ENCODE measurements at regions not wholly inside any gene's neighbourhood (a gene's known extent, or its start where the extent isn't known, plus 50 kb on each side); places are given as distances from the start of the nearest gene placed in this dataset.
"Not testable (repeated sequence)": the region's sequence is repeated elsewhere in the genome, so short reads cannot be mapped to it uniquely, and the experiment has no call there.

DNA sequence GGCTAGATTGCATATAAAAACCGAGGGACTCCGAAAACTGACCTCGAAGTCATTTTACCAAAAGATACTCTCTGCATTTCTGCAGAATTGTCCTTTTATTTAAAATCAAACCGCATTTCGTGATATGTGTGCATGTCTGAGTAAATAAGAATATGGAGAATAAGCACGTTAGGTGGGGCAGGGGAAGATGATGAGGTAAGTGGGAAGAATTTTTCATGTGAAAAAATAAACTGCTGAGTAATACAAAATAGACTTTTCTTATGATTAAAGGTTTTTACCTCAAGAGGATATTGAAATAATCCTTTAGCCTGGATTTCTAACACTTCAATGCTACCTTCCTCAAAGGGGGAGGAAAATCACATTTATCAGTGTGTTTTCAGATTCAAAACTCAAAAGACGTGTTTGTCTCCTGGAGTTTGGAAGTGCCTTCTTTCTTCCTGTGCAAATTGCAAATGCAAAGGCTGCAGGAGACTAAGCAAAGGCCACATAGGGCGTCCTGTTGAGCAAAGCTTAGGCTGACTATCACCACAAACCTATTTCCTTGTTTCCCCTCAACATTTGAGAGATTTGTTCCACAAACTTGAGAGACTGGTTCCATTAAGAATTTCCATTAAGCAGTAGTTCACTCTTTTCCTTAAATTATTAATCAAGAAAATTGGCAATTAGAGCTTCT lies 813.5 kb downstream of the MCTP2 start:
- DNase-seq (ENCODE audit: extremely low read depth in 1 of 2, low read depth in 1 of 2) = no peak

DNA sequence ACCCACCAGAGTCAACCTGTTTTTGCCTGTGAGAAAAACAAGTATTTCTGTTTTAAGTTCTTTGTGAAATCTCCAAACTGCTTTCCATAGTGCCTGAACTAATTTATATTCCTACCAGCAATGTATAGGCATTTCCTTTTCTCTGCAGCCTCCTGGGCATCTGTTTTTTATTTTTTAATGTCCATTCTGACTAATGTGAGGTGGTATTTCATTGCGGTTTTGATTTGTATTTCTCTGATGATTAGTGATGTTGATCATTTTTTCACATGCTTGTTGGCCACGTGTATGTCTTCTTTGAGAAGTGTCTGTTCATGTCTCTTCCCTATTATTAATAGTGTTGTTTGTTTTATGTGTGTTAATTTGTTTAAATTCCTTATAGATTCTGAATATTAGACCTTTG lies 820.5 kb downstream of the MCTP2 start:
- no peak for DNase-seq (ENCODE audit: extremely low read depth in 1 of 2, low read depth in 1 of 2)

DNA sequence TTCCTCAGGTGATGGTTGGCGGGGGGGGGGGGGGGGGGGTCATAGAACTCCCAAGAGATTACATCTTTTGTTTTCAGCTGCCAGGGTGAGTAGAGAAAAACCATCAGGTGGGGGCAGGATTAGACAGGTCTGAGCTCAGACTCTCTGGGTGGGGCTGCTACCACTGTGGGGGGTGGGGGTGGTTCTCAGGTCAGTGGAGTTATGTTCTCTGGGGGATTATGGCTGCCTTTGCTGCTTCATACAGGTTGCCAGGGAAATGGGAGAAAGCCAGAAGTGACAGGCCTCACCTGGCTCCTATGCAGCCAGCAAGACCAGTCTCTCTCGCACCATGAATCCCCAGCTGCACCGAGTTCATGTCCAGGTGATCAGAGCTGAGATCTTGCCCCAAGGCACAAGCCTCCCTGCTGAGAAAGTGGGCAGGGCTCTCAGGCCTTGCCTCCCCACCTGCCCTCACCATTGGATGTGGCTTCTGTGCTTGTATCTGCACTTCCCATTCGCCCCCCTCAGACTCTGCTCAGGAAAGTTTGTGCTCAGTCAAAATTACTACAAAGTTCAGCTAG lies 828.1 kb downstream of the MCTP2 start:
- DNase-seq (ENCODE audit: extremely low read depth in 1 of 2, low read depth in 1 of 2) = no peak

DNA sequence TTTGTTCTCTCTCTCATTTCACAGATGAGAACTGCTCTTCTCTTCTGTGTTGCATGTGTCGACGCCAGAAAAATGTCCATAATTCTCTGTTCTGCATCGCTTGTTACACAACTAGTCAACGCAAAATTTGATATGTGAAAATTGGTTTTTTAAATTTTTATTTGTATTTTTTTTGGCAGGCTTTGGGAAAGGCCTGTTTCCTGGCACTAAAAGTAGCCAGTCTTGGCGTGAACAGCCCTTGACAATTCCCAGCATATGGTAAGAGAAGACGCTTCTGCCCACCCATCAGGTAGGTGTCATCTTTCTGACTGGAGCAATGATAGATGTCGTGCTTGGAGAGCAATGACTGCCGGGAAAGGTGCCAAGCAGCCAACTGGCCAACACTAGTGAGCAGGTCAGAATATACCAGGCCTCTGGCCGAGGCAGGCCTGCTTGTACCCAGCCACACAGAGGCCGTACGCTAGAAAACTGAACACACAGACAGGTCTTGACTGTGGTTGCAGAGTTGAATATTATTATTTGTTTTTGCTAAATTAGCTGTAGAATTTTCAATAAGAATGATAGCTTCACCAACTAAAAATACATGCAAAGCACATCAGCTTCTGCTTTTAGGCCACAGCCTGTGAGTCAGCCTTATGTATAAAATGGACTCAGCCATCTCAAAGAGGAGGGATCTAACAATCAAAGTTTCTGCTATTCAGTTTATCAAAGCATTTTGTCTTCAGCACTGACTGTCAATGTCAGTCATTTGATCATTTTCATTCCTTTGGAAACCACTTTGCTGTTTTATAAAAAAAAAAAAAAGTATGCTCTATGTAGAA lies 837.5 kb downstream of the MCTP2 start:
- DNase-seq (ENCODE audit: extremely low read depth in 1 of 2, low read depth in 1 of 2) = no peak

DNA sequence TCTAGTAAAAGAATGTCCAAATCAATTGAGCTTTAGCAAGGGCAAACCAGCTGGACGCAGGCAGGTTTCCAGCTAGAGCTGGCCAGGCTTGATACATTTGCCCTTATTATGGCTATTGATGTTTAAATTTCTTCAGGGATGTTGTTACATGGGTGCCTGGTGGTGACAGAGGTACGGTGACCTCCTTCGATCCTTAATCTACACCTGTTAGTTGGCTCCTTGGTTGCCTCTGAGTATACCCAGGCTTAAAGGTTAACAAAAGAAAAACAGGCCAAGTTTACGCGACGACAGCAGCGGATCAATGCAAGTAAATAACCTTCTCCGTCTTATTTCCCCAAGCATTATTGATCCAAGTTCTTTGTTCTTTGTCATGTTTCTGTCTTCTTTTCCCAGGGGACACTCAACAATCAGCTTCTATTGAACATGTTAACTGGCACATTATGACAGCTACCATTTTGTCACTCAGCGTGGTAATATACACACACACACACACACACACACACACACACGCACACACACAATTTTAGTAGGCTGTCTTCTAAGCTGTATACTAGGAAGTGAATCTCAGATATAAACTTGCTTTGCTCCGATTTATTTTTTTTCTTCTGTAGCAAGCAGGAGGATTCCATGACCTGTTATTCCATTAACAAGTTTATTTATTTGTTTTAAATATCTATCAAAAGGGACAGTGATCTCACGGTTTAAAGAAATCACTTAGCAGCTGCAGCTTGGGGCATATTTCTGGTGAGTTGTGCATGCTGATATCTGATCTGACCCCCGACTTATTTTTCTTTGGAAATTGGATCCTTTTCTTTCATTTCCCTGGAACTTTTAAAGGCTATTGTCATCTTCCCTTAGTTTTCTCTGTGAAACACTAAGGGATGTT lies 844.7 kb downstream of the MCTP2 start:
- DNase-seq (ENCODE audit: extremely low read depth in 1 of 2, low read depth in 1 of 2) = no peak

DNA sequence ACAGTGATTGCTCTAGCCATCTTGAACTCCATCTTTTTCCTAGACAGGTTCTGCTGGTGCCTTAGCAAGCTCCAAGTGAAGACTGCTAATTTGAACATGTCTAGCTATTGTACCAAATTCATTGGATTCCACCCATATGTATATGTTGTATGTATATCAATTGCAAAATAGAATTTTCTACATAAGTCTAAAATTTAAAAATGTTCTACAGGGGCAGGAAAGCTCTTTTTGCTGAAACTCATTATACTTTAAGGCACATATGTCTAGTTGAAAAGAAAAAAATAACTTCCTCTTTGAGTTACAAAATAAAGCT lies 845.3 kb downstream of the MCTP2 start:
- DNase-seq (ENCODE audit: extremely low read depth in 1 of 2, low read depth in 1 of 2) = no peak

DNA sequence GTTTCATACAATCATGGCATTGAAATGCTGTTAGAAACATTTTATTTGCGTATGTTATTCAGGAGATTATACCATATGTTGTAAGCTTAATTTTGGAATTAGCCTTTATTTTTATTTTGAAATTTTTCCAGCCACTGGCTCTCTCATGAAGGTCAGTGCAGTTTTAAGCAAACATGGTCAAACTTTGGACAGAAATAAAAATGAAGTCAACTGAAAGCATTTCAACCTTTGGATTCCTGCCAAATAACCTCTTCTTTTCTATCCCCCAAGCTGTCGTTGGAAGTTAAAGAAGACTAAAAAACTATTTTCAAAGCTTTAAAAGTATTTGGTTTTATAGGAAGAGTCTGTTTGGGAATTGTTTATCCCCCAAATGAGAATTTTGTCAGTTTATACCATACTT lies 846.6 kb downstream of the MCTP2 start:
- no peak for DNase-seq (ENCODE audit: extremely low read depth in 1 of 2, low read depth in 1 of 2)

DNA sequence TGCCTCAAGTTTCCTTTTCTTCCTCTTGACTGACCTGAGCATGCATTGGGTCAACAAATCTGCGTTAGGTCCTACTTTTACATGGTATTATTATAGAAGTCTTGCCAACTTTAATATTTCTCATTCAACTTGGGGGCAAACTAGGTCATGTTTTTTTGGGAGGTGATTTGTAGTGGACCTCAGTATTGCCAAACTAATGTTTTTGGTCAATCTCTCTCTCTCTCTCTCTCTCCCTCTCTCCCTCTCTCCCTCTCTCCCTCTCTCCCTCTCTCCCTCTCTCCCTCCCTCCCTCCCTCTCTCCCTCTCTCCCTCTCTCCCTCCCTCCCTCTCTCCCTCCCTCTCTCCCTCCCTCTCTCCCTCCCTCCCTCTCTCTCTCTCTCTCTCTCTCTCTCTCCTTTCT lies 848.9 kb downstream of the MCTP2 start:
- DNase-seq (ENCODE audit: extremely low read depth in 1 of 2, low read depth in 1 of 2) = not testable (repeated sequence)

DNA sequence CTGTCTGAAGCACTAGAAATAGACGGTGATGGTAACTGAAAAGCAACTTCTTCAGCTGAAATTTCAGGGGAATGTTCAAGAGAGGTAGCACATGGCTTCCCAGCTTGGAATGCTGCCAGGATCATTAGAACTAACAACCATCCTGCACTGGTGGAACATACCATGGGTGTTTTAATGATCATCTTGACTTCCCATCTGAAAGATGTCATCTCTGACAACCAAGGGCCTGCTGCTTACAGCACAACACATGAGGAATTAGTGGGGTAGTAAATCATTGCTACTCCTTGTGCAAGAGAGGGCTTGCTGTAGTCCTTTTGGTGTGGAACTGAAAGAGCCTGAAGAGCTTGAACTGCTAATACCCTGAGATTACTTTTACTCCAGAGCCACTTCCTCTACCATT lies 853.7 kb downstream of the MCTP2 start:
- DNase-seq (ENCODE audit: extremely low read depth in 1 of 2, low read depth in 1 of 2) = no peak

DNA sequence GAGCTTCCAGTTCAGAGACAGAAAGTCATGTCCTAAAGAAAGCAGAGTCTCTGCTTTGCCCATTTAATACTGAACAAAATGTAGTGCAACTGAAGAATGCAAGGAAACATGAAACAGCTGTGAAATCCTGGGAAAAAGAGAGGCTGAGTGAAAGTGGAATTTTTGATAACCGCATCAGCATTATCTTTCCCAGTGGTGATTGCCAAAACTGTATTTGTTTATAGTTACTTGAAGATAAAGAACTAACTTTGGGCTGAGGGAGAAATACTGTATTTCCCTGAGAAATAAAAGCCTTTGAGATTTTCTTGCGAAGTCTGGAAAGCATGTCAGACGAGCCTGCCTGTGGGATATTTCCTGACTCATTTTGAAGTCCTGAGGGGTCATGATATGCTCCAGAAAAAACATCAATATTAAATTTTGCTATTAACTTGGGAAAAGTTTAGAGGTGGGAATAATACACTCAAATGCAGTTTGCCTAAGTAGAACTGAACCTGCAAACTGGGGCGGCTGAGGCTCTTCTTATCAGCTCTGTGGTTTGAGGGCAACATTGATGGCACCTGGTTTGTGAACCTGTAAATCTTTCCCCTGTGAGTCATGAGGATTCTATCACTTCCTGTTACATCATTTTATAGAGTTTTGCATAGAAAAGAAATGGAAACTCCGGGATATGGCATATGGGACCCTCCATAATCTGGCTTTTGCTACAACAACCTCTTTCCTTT lies 855.3 kb downstream of the MCTP2 start:
- no peak for DNase-seq (ENCODE audit: extremely low read depth in 1 of 2, low read depth in 1 of 2)

DNA sequence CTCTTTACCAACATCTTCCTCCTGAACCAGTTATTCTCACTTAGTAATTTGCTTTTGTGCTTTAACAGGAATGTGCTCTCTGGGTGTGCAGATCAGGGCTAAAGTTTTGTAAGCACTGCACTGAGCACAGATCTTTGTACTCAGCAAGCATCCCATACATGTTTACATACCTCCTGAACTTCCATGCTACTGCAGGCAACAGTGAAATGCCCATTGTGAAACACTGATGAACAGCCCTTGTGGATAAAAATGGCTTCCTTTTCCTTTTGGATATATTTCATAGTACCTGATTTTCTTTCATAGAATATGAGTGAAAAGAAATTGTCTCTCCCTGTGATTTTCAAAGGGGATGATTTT lies 855.9 kb downstream of the MCTP2 start:
- no peak for DNase-seq (ENCODE audit: extremely low read depth in 1 of 2, low read depth in 1 of 2)

DNA sequence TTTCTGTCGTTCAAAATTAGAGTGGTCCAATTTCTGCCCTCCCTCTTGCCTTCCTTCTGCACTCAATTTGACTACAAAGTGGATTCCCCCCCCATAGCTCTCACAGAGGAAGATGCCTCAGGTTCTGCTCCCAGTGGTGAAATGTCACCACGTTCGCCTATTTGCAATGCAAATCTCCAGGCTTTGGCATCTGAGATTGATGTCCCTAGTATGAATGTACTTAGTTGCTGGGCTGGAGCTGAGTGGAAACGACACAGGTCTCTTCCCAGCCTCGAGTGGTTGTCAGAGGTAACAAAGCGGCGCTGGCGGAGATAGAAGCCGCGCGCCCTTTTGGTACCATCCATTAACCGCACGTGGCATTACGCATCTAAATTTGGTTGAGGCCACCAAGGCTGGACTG lies 860.1 kb downstream of the MCTP2 start:
- DNase-seq (ENCODE audit: extremely low read depth in 1 of 2, low read depth in 1 of 2) = no peak

DNA sequence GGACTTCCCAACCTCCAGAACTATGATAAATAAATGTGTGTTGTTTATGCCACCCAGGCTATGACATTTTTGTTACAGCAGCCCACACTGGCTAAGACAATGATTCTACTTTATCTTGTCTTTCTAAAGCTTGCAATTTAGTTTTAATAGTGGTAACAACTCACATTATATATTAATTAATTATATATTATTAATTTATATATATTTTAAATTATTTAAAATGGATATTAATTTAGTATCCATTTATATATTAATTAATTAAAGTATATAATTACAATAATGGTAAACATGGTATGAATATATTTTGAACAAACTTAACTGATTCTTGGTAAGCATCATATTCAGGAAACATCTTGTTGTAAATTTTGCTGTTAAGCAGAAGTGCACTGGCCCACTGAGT lies 863.9 kb downstream of the MCTP2 start:
- no peak for DNase-seq (ENCODE audit: extremely low read depth in 1 of 2, low read depth in 1 of 2)

DNA sequence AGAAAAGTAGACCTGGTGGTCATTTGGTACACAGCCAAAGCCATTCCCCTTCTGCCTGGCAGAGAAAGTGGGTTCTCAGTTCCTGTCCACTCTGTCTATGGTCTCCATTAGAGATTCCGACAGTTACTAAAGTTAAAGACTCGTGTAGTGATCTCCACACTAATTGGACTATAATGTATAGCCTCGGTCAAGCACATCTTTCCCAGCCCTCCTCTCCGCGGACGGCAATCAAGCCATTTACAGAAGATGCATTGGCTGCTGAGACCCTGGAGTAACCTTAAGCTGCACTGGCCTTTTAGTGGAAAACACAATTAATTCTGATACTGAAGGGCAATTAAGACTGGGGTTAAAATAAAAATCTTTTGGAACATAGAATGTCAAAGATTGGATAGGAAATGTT lies 865.3 kb downstream of the MCTP2 start:
- DNase-seq (ENCODE audit: extremely low read depth in 1 of 2, low read depth in 1 of 2) = no peak

DNA sequence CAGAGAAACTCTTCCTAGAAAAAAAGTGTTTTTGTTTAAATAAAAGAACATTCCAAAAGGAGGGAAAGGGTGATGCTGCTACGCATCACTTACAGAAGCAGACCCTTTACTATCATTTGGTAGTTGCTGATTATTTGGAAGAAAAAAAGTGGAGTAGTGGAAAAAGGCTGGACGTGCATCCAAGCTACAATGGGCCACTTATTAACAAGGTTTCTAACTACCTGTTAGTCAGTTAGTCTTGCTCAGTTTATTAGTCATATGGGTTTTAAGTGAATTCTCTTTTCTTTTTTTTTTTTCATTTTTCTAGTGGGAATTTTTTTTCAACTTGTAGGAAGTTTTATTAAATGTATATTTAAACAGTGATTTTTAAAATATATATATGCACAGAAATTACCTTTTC lies 866.0 kb downstream of the MCTP2 start:
- no peak for DNase-seq (ENCODE audit: extremely low read depth in 1 of 2, low read depth in 1 of 2)

DNA sequence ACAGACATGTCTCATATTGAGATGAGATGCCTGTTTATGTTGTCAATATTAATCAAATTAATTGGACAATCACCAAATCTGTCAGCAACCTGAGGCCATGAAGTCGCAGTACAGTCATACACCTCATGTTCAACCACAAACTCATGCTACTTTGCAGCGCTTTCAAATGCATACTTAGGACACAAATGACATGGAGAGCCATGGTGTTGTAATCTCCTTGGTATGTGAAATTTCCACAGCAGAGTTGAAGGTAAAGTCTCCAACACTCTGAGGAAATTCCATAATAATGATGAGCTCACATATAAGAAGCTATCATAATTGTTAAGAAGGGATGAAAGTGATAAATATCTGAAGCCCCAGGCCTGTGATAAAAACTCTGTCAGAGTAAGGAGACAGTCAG lies 873.9 kb downstream of the MCTP2 start:
- no peak for DNase-seq (ENCODE audit: extremely low read depth in 1 of 2, low read depth in 1 of 2)

DNA sequence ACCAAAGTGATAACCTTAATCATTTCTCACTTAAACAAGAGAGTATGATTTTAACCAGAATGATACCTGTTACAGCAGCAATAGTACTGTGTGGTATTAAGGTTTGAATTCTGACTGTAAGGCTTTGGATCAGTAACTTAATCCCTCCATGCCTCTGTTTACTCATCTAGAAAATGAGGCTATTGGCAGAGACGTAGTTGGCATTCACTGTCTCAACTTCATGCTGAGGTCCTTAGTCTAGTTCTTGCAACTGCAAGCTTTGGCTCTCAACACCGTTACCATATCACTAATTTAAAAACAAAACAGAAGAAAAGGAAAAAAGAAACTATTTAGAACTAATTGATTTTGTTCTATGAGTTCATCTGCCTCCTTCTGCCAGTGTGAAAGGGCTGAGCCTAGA lies 875.4 kb downstream of the MCTP2 start:
- no peak for DNase-seq (ENCODE audit: extremely low read depth in 1 of 2, low read depth in 1 of 2)

DNA sequence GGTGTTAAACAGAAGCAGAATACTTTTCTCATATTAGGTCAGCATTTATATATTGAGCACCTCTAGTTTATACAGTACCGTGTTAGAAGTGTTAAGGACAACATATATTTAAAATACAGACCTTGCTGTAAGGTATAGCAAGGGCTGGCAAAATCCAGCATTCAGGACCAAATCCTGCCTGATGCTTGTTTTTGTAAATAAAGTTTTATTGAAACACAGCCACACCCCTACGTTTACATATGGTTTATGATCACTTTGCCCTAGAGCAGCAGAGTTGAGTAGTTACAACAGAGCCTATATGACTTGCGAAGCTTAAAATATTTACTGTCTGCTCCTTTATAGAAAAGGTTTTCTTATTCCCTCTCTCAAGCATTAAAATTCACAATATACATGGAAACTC lies 877.3 kb downstream of the MCTP2 start:
- no peak for DNase-seq (ENCODE audit: extremely low read depth in 1 of 2, low read depth in 1 of 2)

DNA sequence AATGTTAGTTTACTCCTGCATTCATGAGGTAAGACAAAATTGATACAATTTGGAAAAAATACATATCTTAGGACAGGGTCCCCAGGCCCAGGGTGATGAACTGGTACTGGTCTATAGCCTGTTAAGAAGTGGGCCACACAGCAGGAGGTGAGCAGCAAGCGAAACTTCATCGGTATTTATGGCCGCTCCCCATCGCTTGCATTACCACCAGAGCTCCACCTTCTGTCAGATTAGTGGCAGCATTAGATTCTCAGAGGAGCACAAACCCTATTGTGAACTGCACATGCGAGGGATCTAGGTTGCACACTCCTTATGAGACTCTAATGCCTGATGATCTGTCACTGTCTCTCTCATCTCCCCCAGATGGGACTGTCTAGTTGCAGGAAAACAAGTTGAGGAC lies 880.6 kb downstream of the MCTP2 start:
- no peak for DNase-seq (ENCODE audit: extremely low read depth in 1 of 2, low read depth in 1 of 2)

DNA sequence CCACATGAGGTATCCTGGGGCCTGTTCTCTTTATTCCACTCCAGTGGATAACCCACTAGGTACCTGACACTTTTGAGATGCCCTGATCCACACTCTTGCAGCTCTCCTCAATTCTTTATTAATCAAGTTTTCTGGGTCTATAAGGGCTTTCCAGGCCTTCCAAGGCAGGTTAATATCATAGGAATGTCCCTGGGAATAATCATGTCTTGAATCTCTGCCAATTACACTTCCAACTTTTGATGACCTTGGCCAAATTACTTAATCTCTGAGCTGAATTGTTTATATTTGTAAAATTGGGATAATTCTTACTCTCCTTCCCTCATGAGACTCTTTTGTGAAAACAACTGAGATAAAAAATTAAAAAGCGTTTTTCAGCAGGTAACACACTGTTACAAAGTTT lies 881.7 kb downstream of the MCTP2 start:
- no peak for DNase-seq (ENCODE audit: extremely low read depth in 1 of 2, low read depth in 1 of 2)

DNA sequence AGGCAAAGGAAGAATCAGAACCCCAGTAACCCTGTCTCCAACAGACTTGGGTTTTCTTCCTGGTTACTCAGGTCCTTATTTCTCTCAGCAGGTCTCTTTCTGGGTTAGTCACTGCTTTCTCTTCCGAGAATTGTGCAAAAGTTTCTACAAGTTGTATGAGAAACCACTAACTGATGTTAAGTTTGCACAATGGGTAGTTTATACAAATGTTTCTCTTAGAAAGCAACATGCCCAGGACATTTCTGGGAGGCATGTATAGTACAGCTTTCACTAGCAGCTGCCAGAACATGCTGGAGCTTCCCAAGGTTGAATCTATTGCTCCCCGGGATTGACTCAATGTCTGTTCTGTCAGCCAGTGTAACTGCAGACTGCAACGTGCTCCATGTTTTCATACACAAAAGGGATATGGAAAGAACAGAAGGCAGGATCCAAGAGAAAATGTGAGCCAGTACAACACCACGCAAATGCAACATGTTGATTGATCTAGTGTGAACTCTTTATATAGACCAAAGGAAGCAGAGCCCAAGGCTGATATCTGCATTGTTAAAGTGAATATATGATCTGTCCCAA lies 887.8 kb downstream of the MCTP2 start:
- no peak for DNase-seq (ENCODE audit: extremely low read depth in 1 of 2, low read depth in 1 of 2)

All from activated CD8-positive, alpha-beta memory T cell treated with anti-CD3 and anti-CD28 coated beads for 1 hour (primary cell).